GM12878 (cell line): ENCODE measurements at regions not wholly inside any gene's neighbourhood (a gene's known extent, or its start where the extent isn't known, plus 50 kb on each side); places are given as distances from the start of the nearest gene placed in this dataset.

ENCODE experiments used
- ATAC-seq: fragments of 200-7000 bp; cut with Tn5 transposase; 3 replicates; pipeline ENCODE4 v1.9.1; 2020; ENCODE audit warnings: mild to moderate bottlenecking, moderate library complexity
- BruUV-seq: library from RNA; stranded (reverse); fragments of 400-500 nt; replicated peaks from 2 replicates; lab custom pipeline; 2021; lab: Mats Ljungman, UMichigan
- CTCF ChIA-PET: fragments of 300-600 bp; sonication (Branson Sonifier 250); formaldehyde crosslinking; extraction: SDS; loops from one replicate; lab custom pipeline; 2021; ENCODE audit warnings: inconsistent platforms; lab: Yijun Ruan, JAX
- POLR2A ChIA-PET: fragments of 350-600 bp; formaldehyde crosslinking; extraction: SDS; loops from one replicate; lab custom pipeline; 2021; ENCODE audit warnings: inconsistent platforms; lab: Charles Lee
- RAD21 ChIA-PET: fragments of 300-600 bp; sonication (Branson Sonifier 250); formaldehyde crosslinking; loops from one replicate; lab custom pipeline; 2023; ENCODE audit warnings: antibody characterized with exemption; ENCODE audit not compliant: unreplicated experiment; lab: Charles Lee
- SMC1A ChIA-PET: fragments of 300-600 bp; sonication (Branson Sonifier 250); formaldehyde crosslinking; loops from one replicate; lab custom pipeline; 2023; ENCODE audit not compliant: unreplicated experiment, uncharacterized antibody; lab: Charles Lee
- DNase-seq: peaks from one replicate; pipeline ENCODE4 v3.0.0-alpha.2; 2011; ENCODE audit warnings: low read depth, low spot score
- FAIRE-seq: peaks from 3 replicates; lab custom pipeline; 2011; peaks lifted over from hg19 to GRCh38; lab: Jason Lieb, UNC
- H2AFZ ChIP-seq: 2 replicates; pipeline ENCODE4 v1.6.0; 2011; ENCODE audit warnings: low read depth, low read length, control low read depth; ENCODE audit not compliant: control insufficient read depth
- H3K27ac ChIP-seq: 2 replicates; pipeline ENCODE4 v1.5.1; 2011; ENCODE audit warnings: control low read depth; ENCODE audit not compliant: control insufficient read depth, insufficient read depth
- H3K27me3 ChIP-seq, 2 experiments: replicated peaks in 1 of 2; 2 replicates each; pipeline versions ENCODE4 v1.6.0 to v1.6.1; 2011; ENCODE audit warnings: low read length in 1 of 2; ENCODE audit not compliant: control insufficient read depth in 2 of 2, insufficient read depth in 2 of 2
- H3K36me3 ChIP-seq, 2 experiments: 2 replicates each; pipeline ENCODE4 v1.5.1; 2011; ENCODE audit warnings: low read length in 1 of 2; ENCODE audit not compliant: control insufficient read depth in 2 of 2, insufficient read depth in 2 of 2
- H3K4me1 ChIP-seq: 2 replicates; pipeline ENCODE4 v1.6.1; 2011; ENCODE audit warnings: mild to moderate bottlenecking, low read length, moderate library complexity, mixed read lengths; ENCODE audit not compliant: control insufficient read depth, insufficient read depth
- H3K4me2 ChIP-seq: 2 replicates; pipeline ENCODE4 v1.6.0; 2011; ENCODE audit warnings: control low read depth; ENCODE audit not compliant: control insufficient read depth, insufficient read depth
- H3K4me3 ChIP-seq: fragments of 200-600 bp; sonication (generic); 2 replicates; pipeline ENCODE4 v1.5.1; 2016
- H3K79me2 ChIP-seq: 2 replicates; pipeline ENCODE4 v1.6.0; 2011; ENCODE audit warnings: low read length; ENCODE audit not compliant: control insufficient read depth, insufficient read depth
- H3K9ac ChIP-seq: 2 replicates; pipeline ENCODE4 v1.8.0; 2011; ENCODE audit warnings: low read length, control low read depth, mixed read lengths; ENCODE audit not compliant: control insufficient read depth, insufficient read depth
- H3K9me3 ChIP-seq: replicated peaks from 3 replicates; pipeline ENCODE4 v1.5.1; 2011; ENCODE audit warnings: mild to moderate bottlenecking, low read length; ENCODE audit not compliant: control insufficient read depth, insufficient read depth
- H4K20me1 ChIP-seq: 2 replicates; pipeline ENCODE4 v1.6.0; 2011; ENCODE audit not compliant: control insufficient read depth, insufficient read depth
- CBX5 ChIP-seq: sonication (generic); IDR thresholded peaks from 2 replicates; pipeline ENCODE4 v1.6.1; 2016; ENCODE audit warnings: low read depth, moderate library complexity, mild to moderate bottlenecking, inconsistent platforms
- E2F4 ChIP-seq: IDR thresholded peaks from 2 replicates; pipeline ENCODE4 v1.6.1; 2012; ENCODE audit warnings: low read depth, low read length, improper control_type of control experiment
- SPI1 ChIP-seq: IDR thresholded peaks from 2 replicates; pipeline ENCODE4 v1.6.1; 2011; ENCODE audit warnings: low read depth, mild to moderate bottlenecking, low read length, moderate library complexity, borderline replicate concordance; ENCODE audit not compliant: insufficient read depth
- WGBS: methylation state at CpG from one replicate; pipeline ENCODE4 v1.1.6; 2016; ENCODE audit warnings: low lambda C conversion rate; ENCODE audit not compliant: insufficient replicate concordance, insufficient coverage; ENCODE audit errors: missing lambda C conversion rate; 5-methylcytosine and 5-hydroxymethylcytosine counted together
- in situ Hi-C: fragments of 300-500 bp; cut with MboI; formaldehyde crosslinking; loops from 9 replicates; pipeline ENCODE4 v1.14.3; 2018; ENCODE audit warnings: mixed read lengths
- intact Hi-C: fragments of 100-400 bp; cut with micrococcal nuclease; formaldehyde crosslinking; loops from one replicate; pipeline ENCODE4 v1.14.2; 2022; ENCODE audit not compliant: unreplicated experiment
- TF ChIP-seq, protein P1 (sequence below): fragments of 450-650 bp; IDR thresholded peaks from 2 replicates; pipeline ENCODE4 v1.6.1; 2017; ENCODE audit warnings: low read depth, mild to moderate bottlenecking, moderate library complexity

- H4K20me1 ChIP-seq = no peaks in the 10 kb centered on the region
- no peak overlapping the region for H3K27ac ChIP-seq
- FAIRE-seq (no peak), DNase-seq (no peak), ATAC-seq (no peak)
- in situ Hi-C loops (no loop called here), intact Hi-C loops (no loop called here)
- BruUV-seq = no TSS peak
- TF ChIP-seq, protein P1, sequence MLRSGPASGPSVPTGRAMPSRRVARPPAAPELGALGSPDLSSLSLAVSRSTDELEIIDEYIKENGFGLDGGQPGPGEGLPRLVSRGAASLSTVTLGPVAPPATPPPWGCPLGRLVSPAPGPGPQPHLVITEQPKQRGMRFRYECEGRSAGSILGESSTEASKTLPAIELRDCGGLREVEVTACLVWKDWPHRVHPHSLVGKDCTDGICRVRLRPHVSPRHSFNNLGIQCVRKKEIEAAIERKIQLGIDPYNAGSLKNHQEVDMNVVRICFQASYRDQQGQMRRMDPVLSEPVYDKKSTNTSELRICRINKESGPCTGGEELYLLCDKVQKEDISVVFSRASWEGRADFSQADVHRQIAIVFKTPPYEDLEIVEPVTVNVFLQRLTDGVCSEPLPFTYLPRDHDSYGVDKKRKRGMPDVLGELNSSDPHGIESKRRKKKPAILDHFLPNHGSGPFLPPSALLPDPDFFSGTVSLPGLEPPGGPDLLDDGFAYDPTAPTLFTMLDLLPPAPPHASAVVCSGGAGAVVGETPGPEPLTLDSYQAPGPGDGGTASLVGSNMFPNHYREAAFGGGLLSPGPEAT = no peak
- TF ChIP-seq E2F4 = no peak
- H3K4me3 ChIP-seq = no peak overlapping the region
- RAD21 ChIA-PET = no interaction called here
- POLR2A ChIA-PET = no interaction called here
- no peak overlapping the region for H2AFZ ChIP-seq
- no peaks in the 10 kb centered on the region for H3K4me1 ChIP-seq
- no peak overlapping the region for H3K9ac ChIP-seq
- no peak overlapping the region for H3K4me2 ChIP-seq
- H3K27me3 ChIP-seq = no peaks in the 10 kb centered on the region
- 34% methylated on average over 7 of the region's 7 CpGs for WGBS
- SMC1A ChIA-PET = interaction anchor here (1.0 kb wide), 1 partner anchor 40 kb away, joined by 4 read pairs; no protein-coding TSS in a partner anchor
- CTCF ChIA-PET = no interaction called here
- no peaks in the 10 kb centered on the region for H3K79me2 ChIP-seq
- no peaks in the 10 kb centered on the region for H3K9me3 ChIP-seq
- H3K36me3 ChIP-seq = no peaks in the 10 kb centered on the region
Observed at GRCh38 chr1:40914927-40915569, 52.9 kb upstream of the CITED4 start.

DNA sequence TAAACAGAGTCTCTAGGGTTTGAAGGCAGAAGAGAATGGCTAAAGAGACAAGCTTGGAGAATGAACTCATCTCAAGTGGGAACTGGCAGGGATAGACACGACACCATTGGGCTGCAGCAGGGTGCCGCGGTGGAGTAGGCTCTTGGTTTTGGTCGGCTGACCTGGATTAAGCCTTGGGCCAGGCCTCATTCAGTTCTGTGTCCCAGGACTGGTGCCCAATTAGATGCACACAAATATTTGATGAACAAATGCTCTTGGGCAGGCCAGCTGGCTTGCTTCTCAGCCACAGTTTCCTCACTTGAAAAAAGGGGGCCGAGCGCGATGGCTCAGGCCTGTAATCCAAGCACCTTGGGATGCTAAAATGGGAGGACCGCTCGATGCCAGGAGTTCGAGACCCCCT is 53.4 kb upstream of the CITED4 start:
- POLR2A ChIA-PET = no interaction called here
- Histone ChIP-seq H3K4me1 (no peaks in the 10 kb centered on the region), H3K4me3 (no peak overlapping the region), H3K9me3 (no peaks in the 10 kb centered on the region), H4K20me1 (no peaks in the 10 kb centered on the region), H3K79me2 (no peaks in the 10 kb centered on the region), H3K36me3 (no peaks in the 10 kb centered on the region), H3K27me3 (no peaks in the 10 kb centered on the region), H3K27ac (no peak overlapping the region), H3K9ac (no peak overlapping the region), H3K4me2 (no peak overlapping the region), H2AFZ (no peak overlapping the region)
- intact Hi-C loops (no loop called here), in situ Hi-C loops (no loop called here)
- RAD21 ChIA-PET = no interaction called here
- BruUV-seq = no TSS peak
- ATAC-seq = no peak
- whole genome bisulfite sequencing = 47% methylated on average over 10 of the region's 10 CpGs
- TF ChIP-seq SPI1 (no peak), CBX5 (no peak), E2F4 (no peak)
- CTCF ChIA-PET = no interaction called here
- FAIRE-seq = no peak
- no peak for DNase-seq
- SMC1A ChIA-PET = no interaction called here
